Gastroesophageal sphincter (tissue), 4 donors: ENCODE measurements at regions not wholly inside any gene's neighbourhood (a gene's known extent, or its start where the extent isn't known, plus 50 kb on each side); places are given as distances from the start of the nearest gene placed in this dataset.

ENCODE experiments used
- ATAC-seq: fragments of 150-250 bp; one replicate; pipeline ENCODE4 v1.9.1; 2016; ENCODE audit warnings: mild to moderate bottlenecking, moderate library complexity
- H3K27ac ChIP-seq, 4 donors: fragments of 200-600 bp; sonication (generic) in 3 of 4; 1 replicate in 3 of 4; 2 replicates in 1 of 4; pipeline ENCODE4 v1.5.1; 2016 to 2019
- H3K27me3 ChIP-seq: fragments of 200-600 bp; sonication (generic); one replicate; pipeline ENCODE4 v1.5.1; 2019
- H3K36me3 ChIP-seq, 2 donors: fragments of 200-600 bp; sonication (generic); one replicate each; pipeline ENCODE4 v1.5.1; 2019; ENCODE audit warnings: control low read depth in 1 of 2
- H3K4me1 ChIP-seq, 3 donors: fragments of 200-600 bp; sonication (generic); 1 replicate in 2 of 3; 2 replicates in 1 of 3; pipeline ENCODE4 v1.5.1; 2016 to 2019; ENCODE audit warnings: control low read depth in 2 of 3
- H3K4me3 ChIP-seq, 2 donors: fragments of 200-600 bp; sonication (generic); one replicate each; pipeline ENCODE4 v1.5.1; 2019; ENCODE audit warnings: mild to moderate bottlenecking in 1 of 2, moderate library complexity in 1 of 2
- H3K9me3 ChIP-seq, 3 donors: fragments of 200-600 bp; sonication (generic); one replicate each; pipeline ENCODE4 v1.5.1; 2017 to 2019; ENCODE audit warnings: control low read depth in 2 of 3
- EP300 ChIP-seq: sonication (generic); formaldehyde crosslinking; IDR thresholded peaks from one replicate; pipeline ENCODE4 v1.6.1; 2017; ENCODE audit warnings: antibody characterized with exemption, mild to moderate bottlenecking
- POLR2A ChIP-seq, 2 donors: fragments of 450-650 bp; IDR thresholded peaks; one replicate each; pipeline ENCODE4 v1.6.1; 2017; ENCODE audit warnings: antibody characterized with exemption in 2 of 2, mild to moderate bottlenecking in 2 of 2, moderate library complexity in 1 of 2
- POLR2AphosphoS5 ChIP-seq: sonication (generic); formaldehyde crosslinking; IDR thresholded peaks from one replicate; pipeline ENCODE4 v1.6.1; 2017; ENCODE audit warnings: antibody characterized with exemption
- WGBS, 2 donors: methylation state at CpG; one replicate each; pipeline ENCODE4 v1.1.5; 2018; ENCODE audit warnings: low coverage in 1 of 2; 5-methylcytosine and 5-hydroxymethylcytosine counted together
- TF ChIP-seq, protein P1 (sequence below), 4 experiments: fragments of 200-600 bp in 2 of 4; fragments of 450-650 bp in 2 of 4; sonication (generic) in 1 of 4; IDR thresholded peaks; one replicate each; pipeline ENCODE4 v1.5.1; 2017 to 2019; ENCODE audit warnings: antibody characterized with exemption in 4 of 4, mild to moderate bottlenecking in 2 of 4, moderate library complexity in 2 of 4

DNA sequence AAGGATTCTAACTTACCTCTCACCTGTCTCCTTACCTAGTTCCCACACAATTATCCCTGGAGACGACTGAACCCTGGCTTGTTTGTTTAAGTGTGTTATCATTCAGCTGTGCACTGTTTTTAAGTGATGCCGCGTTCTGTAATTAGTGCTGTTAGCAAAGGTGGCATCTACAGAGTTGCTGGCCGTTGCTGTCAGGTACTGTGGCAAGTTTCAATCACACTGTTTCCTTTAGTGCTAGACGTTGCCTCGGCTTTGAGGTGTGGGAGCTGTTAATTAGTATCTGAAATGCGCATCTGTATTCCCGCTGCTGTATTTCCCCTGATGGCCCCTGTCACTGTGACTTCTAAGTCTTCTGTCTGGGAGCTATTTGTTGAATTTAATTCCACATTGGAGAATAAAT is 193.8 kb upstream of the GAS1 start:
- no peaks in the 10 kb centered on the region for H3K36me3 ChIP-seq
- H3K9me3 ChIP-seq: no peaks in the 10 kb centered on the region
- TF ChIP-seq POLR2AphosphoS5 (no peak), POLR2A (IDR thresholded peaks at IDR 0.05) (no peak), EP300 (no peak)
- TF ChIP-seq, protein P1, sequence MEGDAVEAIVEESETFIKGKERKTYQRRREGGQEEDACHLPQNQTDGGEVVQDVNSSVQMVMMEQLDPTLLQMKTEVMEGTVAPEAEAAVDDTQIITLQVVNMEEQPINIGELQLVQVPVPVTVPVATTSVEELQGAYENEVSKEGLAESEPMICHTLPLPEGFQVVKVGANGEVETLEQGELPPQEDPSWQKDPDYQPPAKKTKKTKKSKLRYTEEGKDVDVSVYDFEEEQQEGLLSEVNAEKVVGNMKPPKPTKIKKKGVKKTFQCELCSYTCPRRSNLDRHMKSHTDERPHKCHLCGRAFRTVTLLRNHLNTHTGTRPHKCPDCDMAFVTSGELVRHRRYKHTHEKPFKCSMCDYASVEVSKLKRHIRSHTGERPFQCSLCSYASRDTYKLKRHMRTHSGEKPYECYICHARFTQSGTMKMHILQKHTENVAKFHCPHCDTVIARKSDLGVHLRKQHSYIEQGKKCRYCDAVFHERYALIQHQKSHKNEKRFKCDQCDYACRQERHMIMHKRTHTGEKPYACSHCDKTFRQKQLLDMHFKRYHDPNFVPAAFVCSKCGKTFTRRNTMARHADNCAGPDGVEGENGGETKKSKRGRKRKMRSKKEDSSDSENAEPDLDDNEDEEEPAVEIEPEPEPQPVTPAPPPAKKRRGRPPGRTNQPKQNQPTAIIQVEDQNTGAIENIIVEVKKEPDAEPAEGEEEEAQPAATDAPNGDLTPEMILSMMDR (IDR thresholded peaks at IDR 0.05): no peak
- ATAC-seq: no peak
- no peaks in the 10 kb centered on the region for H3K27me3 ChIP-seq
- peaks cover 0 to 6% (median 0%) of the 10 kb centered on the region in 3 donors for H3K4me1 ChIP-seq
- WGBS, 2 donors: 67 to 82% methylated on average over 1 to 8 of the region's 8 CpGs
- no peak overlapping the region for H3K4me3 ChIP-seq
- H3K27ac ChIP-seq: no peak overlapping the region

GRCh38 chr9:87146933-87147332 is 199.6 kb upstream of the GAS1 start:
- ATAC-seq: no peak
- TF ChIP-seq EP300: no peak
- TF ChIP-seq, protein P1 (IDR thresholded peaks at IDR 0.05): no peak
- TF ChIP-seq POLR2A (IDR thresholded peaks at IDR 0.05): no peak
- no peak for TF ChIP-seq POLR2AphosphoS5
- H3K27ac ChIP-seq: no peak overlapping the region
- no peaks in the 10 kb centered on the region for H3K27me3 ChIP-seq
- H3K4me3 ChIP-seq: no peak overlapping the region
- no peaks in the 10 kb centered on the region for H3K9me3 ChIP-seq
- H3K4me1 ChIP-seq: peaks cover 0 to 18% (median 12%) of the 10 kb centered on the region in 3 donors
- H3K36me3 ChIP-seq: no peaks in the 10 kb centered on the region
- 70 to 93% methylated on average over 2 to 4 of the region's 7 CpGs for WGBS, 2 donors

DNA sequence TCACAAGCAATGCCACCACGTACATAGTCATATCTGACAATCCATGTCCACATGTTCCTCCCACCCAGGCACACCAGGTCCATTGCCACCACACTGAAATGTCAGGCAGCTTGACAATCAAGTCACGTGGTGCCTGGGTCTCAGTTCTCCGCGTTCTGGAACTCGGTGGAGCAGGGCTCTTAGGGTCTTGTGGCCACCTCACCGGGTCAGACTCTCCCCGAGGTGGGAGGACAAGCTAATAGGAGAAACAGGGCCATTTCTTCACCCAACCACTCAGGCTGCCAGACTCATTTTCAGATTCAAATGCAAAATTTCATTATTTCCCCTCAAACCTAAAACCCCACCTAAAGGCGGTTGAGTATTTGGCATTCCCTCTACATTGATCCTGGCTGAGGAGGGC is 200.5 kb upstream of the GAS1 start:
- Histone ChIP-seq H3K27me3 (no peaks in the 10 kb centered on the region), H3K27ac (peak overlapping the region; percentile 68 to 91 (median 88)), H3K4me1 (peaks cover 0 to 18% (median 12%) of the 10 kb centered on the region in 3 donors), H3K4me3 (peak overlapping the region; percentile 20 to 50), H3K9me3 (no peaks in the 10 kb centered on the region), H3K36me3 (no peaks in the 10 kb centered on the region)
- no peak for TF ChIP-seq POLR2A (IDR thresholded peaks at IDR 0.05)
- no peak for TF ChIP-seq POLR2AphosphoS5
- TF ChIP-seq, protein P1 (IDR thresholded peaks at IDR 0.05): no peak
- no peak for TF ChIP-seq EP300
- WGBS, 2 donors: 82 to 92% methylated on average over 5 to 7 of the region's 8 CpGs
- no peak for ATAC-seq

GRCh38 chr9:87148331-87149104 is 201.2 kb upstream of the GAS1 start:
- ATAC-seq: peak; percentile 93
- Histone ChIP-seq H3K27ac (peak overlapping the region; percentile 68 to 91 (median 88)), H3K4me3 (peak overlapping the region; percentile 20 to 50), H3K4me1 (peaks cover 0 to 18% (median 12%) of the 10 kb centered on the region in 3 donors), H3K9me3 (no peaks in the 10 kb centered on the region), H3K27me3 (no peaks in the 10 kb centered on the region), H3K36me3 (no peaks in the 10 kb centered on the region)
- TF ChIP-seq POLR2AphosphoS5 (peak; percentile 90), EP300 (no peak), POLR2A (IDR thresholded peaks at IDR 0.05) (no peak)
- TF ChIP-seq, protein P1 (IDR thresholded peaks at IDR 0.05): peak in 3 of 4 experiments; percentile 46 to 47 (median 47)
- WGBS, 2 donors: 1 to 59% methylated on average over 4 to 11 of the region's 49 CpGs

- no peak overlapping the region for H3K4me3 ChIP-seq
- H3K27ac ChIP-seq: no peak overlapping the region
- H3K27me3 ChIP-seq: no peaks in the 10 kb centered on the region
- no peak for ATAC-seq
- H3K4me1 ChIP-seq: peaks cover 0 to 18% (median 12%) of the 10 kb centered on the region in 3 donors
- H3K36me3 ChIP-seq: no peaks in the 10 kb centered on the region
- 100% methylated on average over 3 of the region's 4 CpGs; no CpG with 5 or more reads in 1 of the 2 donors for WGBS, 2 donors
- H3K9me3 ChIP-seq: no peaks in the 10 kb centered on the region
- TF ChIP-seq POLR2A (IDR thresholded peaks at IDR 0.05) (no peak), EP300 (no peak), POLR2AphosphoS5 (no peak)
- TF ChIP-seq, protein P1 (IDR thresholded peaks at IDR 0.05): no peak
These were observed 202.5 kb upstream of the GAS1 start for GRCh38 chr9:87149799-87150198.
